ENCODE measurements at regions not wholly inside any gene's neighbourhood (a gene's known extent, or its start where the extent isn't known, plus 50 kb on each side); places are given as distances from the start of the nearest gene placed in this dataset.

DNA sequence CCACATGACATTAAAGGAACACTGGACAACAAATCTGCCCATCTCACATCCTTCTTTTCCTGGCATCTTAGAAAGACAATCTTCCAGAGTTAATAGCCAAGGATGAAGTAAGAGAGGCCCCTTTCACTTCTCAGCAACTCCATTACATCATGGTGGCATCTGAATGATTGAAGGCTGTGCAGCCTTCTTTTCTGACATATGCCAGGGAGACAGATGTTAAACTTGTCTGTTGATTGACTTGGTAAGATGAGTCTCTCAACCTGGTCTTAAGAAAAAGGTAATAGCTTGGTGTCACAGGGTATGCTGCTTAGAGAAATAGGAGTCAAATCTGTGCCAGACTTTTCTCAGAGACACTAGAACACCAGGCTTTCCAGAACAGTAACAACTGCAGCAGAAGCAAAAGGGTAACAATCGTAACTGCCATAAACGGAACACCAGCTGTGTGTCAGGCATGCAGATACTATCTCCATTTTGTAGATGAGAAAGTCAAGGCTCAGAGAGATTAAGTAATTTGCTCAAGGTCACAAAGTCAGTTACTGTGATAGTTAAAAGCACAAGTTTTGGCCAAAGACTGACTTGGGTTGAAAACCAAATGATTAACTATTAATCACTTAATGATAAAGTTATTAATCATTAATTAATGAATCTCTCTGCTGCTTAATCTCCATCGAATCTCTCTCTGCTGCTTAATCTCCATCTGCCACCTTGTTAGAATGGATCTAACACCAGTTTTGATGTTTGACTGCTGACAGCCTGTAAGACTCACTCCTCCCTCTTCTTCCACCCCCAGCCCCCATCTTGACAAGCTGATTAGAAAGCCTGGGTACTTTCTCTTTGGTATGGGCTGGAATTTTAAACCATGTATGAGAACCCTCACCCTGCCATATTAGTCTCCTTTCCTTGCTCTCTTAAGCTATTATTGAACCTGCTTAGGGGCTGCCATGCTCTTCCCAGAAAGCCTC is 353.5 kb downstream of the ENC1 start:
- no peak for TF ChIP-seq POLR2A (IDR thresholded peaks at IDR 0.05; ENCODE audit: low read depth, low read length)
- DNase-seq (ENCODE audit: insufficient read length, low spot score) (no peak), FAIRE-seq (no peak)

DNA sequence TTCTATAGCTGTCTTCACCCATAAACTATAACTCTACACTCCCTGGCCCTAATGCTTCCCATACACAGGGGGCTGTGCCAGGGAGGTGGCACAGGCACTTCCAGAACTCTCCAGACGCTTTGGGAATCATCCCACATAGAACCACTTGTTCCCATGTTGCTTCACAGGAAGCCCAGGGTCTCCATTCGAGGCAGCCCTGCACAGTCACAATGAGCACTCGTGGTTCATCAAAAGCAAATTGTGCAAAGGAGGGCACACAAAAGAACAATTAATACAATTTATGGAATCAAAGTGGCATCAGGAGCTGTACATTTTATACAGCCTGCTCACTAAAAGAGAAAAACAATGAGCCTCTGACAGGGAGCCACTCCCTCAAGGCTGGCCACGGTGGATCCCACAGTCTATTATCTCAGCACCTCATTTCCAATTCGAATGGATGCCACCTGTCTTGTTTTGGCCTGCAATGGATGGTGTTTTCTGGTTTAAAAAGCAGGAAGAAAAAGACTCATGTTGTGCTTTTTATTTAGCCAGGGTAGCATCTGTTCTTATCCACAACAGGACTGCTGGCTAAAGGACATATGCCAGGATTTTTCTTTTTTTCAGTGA is 354.8 kb downstream of the ENC1 start:
- FAIRE-seq (no peak), DNase-seq (ENCODE audit: insufficient read length, low spot score) (no peak)
- TF ChIP-seq POLR2A (IDR thresholded peaks at IDR 0.05; ENCODE audit: low read depth, low read length), result no peak

DNA sequence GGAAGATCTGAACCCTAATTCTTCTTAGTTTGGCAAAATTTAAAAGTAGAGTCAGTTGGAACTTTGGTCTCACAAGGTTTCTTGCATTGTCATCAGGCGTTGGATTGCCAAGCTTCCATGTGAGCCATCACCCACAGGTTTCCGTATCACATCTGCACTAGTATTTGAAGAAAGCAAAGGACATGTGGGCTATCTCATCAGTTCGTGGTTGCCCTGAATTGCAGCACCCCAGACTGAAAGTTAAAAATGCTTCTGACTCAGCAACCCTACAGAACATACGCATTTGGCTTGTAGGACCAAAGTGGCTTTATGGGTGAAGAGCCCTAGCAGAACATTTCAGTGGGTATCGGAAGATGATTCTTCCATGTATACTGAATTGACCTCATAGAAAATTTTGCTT is 358.0 kb downstream of the ENC1 start:
- TF ChIP-seq POLR2A (IDR thresholded peaks at IDR 0.05; ENCODE audit: low read depth, low read length), result no peak
- DNase-seq (ENCODE audit: insufficient read length, low spot score), result no peak
- no peak for FAIRE-seq

- no peak for TF ChIP-seq POLR2A (IDR thresholded peaks at IDR 0.05; ENCODE audit: low read depth, low read length)
- DNase-seq (ENCODE audit: insufficient read length, low spot score) (no peak), FAIRE-seq (no peak)
Measured at GRCh38 chr5:74281166-74281565, 359.4 kb downstream of the ENC1 start.

GRCh38 chr5:74280306-74280705 is 360.2 kb downstream of the ENC1 start:
- DNase-seq (ENCODE audit: insufficient read length, low spot score) (no peak), FAIRE-seq (no peak)
- no peak for TF ChIP-seq POLR2A (IDR thresholded peaks at IDR 0.05; ENCODE audit: low read depth, low read length)

DNA sequence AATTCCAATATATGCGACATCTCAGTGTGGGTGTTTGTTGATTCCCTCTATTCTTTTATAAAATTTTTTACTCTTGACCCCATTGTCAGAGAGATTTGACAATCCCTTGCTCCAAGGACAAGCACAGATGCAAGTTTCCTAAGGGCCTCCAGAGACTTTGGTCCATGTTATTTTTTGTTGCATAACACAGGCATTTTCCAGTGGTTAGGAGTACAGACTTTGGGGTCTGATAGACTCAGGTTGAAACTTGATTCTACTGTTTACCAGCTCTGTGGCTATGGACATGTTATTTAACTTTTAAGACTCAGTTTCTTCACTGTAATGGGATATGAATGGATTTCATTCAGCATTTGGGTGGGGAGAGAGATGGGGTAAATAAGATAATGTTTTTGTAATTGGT is 361.3 kb downstream of the ENC1 start:
- no peak for DNase-seq (ENCODE audit: insufficient read length, low spot score)
- TF ChIP-seq POLR2A (IDR thresholded peaks at IDR 0.05; ENCODE audit: low read depth, low read length), result no peak
- FAIRE-seq, result no peak

GRCh38 chr5:74277418-74277817 is 363.1 kb downstream of the ENC1 start:
- DNase-seq (ENCODE audit: insufficient read length, low spot score) (no peak), FAIRE-seq (no peak)
- no peak for TF ChIP-seq POLR2A (IDR thresholded peaks at IDR 0.05; ENCODE audit: low read depth, low read length)

- TF ChIP-seq POLR2A (IDR thresholded peaks at IDR 0.05; ENCODE audit: low read depth, low read length), result no peak
- FAIRE-seq, result no peak
- no peak for DNase-seq (ENCODE audit: insufficient read length, low spot score)
Measured at GRCh38 chr5:74275171-74275992, 365.1 kb downstream of the ENC1 start.

DNA sequence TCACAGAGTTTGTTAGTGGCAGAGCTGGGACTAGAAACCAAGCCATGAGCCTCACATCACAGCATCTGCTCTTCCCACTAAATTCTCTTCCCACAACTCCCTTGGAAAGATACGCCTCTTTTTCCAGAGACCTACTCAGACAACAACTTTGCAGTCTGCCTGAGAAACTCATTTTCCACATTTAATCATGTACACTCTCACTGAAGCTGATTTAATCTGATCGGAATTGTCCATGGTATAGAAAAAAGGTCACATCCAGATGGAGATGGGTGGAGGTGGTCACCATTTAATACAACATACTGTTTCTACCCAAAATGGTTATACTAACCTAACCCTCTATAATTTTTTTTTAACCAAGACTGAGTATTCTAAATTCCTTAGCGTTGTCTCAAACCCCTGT is 366.2 kb downstream of the ENC1 start:
- DNase-seq (ENCODE audit: insufficient read length, low spot score), result no peak
- FAIRE-seq, result no peak
- no peak for TF ChIP-seq POLR2A (IDR thresholded peaks at IDR 0.05; ENCODE audit: low read depth, low read length)

DNA sequence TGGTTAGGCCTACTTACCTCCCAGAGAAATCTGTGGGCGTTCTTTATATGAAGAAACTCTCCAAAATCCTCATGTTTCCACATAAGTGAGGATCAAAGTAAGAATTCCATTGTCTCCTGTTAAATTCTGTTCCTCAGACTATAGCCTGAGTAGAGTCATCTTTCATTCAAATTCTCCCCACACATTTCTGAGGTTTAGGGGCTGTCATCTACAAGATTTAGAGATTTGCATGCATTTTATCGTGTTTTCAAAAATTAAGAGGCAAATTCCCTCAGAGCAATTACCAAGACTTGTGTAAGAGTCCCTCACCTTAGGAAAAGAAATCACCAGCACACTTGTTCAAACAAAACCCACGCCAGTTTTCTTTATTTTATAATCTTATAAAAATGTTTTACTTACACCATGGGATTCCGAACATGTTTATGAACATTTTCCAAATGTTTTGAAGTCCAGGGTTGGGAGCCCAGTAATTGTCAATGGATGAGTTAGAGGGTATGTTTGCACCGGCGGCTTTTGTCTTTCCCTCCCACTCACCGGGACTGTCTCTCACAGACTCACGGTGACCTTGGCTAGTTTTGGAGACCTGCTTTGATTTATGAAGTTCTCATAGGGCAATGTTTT is 367.6 kb downstream of the ENC1 start:
- TF ChIP-seq POLR2A (IDR thresholded peaks at IDR 0.05; ENCODE audit: low read depth, low read length), result no peak
- no peak for FAIRE-seq
- DNase-seq (ENCODE audit: insufficient read length, low spot score), result no peak

- TF ChIP-seq POLR2A (IDR thresholded peaks at IDR 0.05; ENCODE audit: low read depth, low read length), result no peak
- no peak for FAIRE-seq
- no peak for DNase-seq (ENCODE audit: insufficient read length, low spot score)
Measured at GRCh38 chr5:74272024-74272775, 368.3 kb downstream of the ENC1 start.

DNA sequence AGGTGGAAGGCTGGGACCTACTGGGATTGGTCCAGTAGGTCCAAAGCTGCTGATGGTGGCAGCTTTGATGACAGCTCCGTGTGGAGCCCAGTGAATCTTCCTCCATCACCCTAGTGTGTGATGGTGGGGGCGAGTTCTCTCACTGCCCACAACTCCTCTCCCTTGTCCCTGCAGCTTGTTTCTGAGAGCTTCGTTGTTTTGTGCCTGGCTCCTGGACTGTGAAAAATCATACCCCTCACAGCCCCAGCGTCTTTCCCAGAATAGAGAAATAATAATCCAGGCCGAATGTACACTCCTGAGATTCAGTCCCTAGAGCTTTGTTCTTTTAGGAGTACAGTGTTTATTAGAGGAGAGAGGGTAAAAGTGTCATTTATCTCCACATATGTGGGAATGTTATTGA is 372.2 kb downstream of the ENC1 start:
- DNase-seq (ENCODE audit: insufficient read length, low spot score) (no peak), FAIRE-seq (no peak)
- TF ChIP-seq POLR2A (IDR thresholded peaks at IDR 0.05; ENCODE audit: low read depth, low read length), result no peak

- no peak for FAIRE-seq
- TF ChIP-seq POLR2A (IDR thresholded peaks at IDR 0.05; ENCODE audit: low read depth, low read length), result no peak
- DNase-seq (ENCODE audit: insufficient read length, low spot score), result no peak
Measured at GRCh38 chr5:74266836-74267235, 373.7 kb downstream of the ENC1 start.
